Endodermal cell (in vitro differentiated cells): ENCODE measurements at regions not wholly inside any gene's neighbourhood (a gene's known extent, or its start where the extent isn't known, plus 50 kb on each side); places are given as distances from the start of the nearest gene placed in this dataset.

Experiments
- DNase-seq: peaks from one replicate; pipeline ENCODE4 v3.0.0-alpha.2; 2017
- H3K27ac ChIP-seq: 2 replicates; pipeline ENCODE4 v1.5.1; 2013; ENCODE audit warnings: mild to moderate bottlenecking, low read depth, low read length, moderate library complexity
- H3K27me3 ChIP-seq: 2 replicates; pipeline ENCODE4 v1.6.1; 2013; ENCODE audit warnings: mild to moderate bottlenecking, low read length, moderate library complexity; ENCODE audit not compliant: insufficient read depth, control insufficient read depth, poor library complexity, severe bottlenecking
- H3K36me3 ChIP-seq: 2 replicates; pipeline ENCODE4 v1.7.0; 2013; ENCODE audit warnings: mild to moderate bottlenecking, low read length, moderate library complexity; ENCODE audit not compliant: control insufficient read depth, insufficient read depth
- H3K4me1 ChIP-seq: one replicate; pipeline ENCODE4 v1.7.0; 2013; ENCODE audit warnings: low read length; ENCODE audit not compliant: control insufficient read depth, insufficient read depth
- H3K4me3 ChIP-seq: 2 replicates; pipeline ENCODE4 v1.5.1; 2013; ENCODE audit warnings: mild to moderate bottlenecking, low read length, moderate library complexity
- H3K9ac ChIP-seq: 2 replicates; pipeline ENCODE4 v1.6.1; 2013; ENCODE audit warnings: mild to moderate bottlenecking, low read length, moderate library complexity; ENCODE audit not compliant: poor library complexity, severe bottlenecking; ENCODE audit errors: extremely low read depth
- H3K9me3 ChIP-seq: 2 replicates; pipeline ENCODE4 v1.6.1; 2013; ENCODE audit warnings: mild to moderate bottlenecking, low read length, moderate library complexity; ENCODE audit not compliant: control insufficient read depth
- H3K27ac Mint-ChIP-seq: 2 replicates; pipeline ENCODE4 v1.8.0; 2020; ENCODE audit warnings: mixed read lengths
- H3K27me3 Mint-ChIP-seq: 2 replicates; pipeline ENCODE4 v1.8.0; 2021; ENCODE audit warnings: mild to moderate bottlenecking, mixed read lengths; ENCODE audit not compliant: insufficient read depth
- H3K36me3 Mint-ChIP-seq: 2 replicates; pipeline ENCODE4 v1.8.0; 2020; ENCODE audit warnings: low read depth, mixed read lengths
- H3K4me1 Mint-ChIP-seq: 2 replicates; pipeline ENCODE4 v1.8.0; 2020; ENCODE audit warnings: mixed read lengths
- H3K4me3 Mint-ChIP-seq: 2 replicates; pipeline ENCODE4 v1.8.0; 2020; ENCODE audit warnings: mild to moderate bottlenecking, moderate library complexity, mixed read lengths
- H3K9me3 Mint-ChIP-seq: 2 replicates; pipeline ENCODE4 v1.8.0; 2020; ENCODE audit warnings: mild to moderate bottlenecking, mixed read lengths
- WGBS, 2 experiments: methylation state at CpG; one replicate each; pipeline versions ENCODE4 v1.1.5 to v1.1.7; 2013; ENCODE audit warnings: missing lambda C conversion rate in 2 of 2, mixed read lengths in 1 of 2; ENCODE audit not compliant: insufficient coverage in 1 of 2, insufficient read length in 1 of 2; 5-methylcytosine and 5-hydroxymethylcytosine counted together
- TF ChIP-seq, protein P1 (sequence below): fragments of 200-600 bp; sonication (generic); conservative IDR thresholded peaks from 2 replicates; pipeline ENCODE4 v1.5.0; 2021; ENCODE audit warnings: antibody characterized with exemption, mild to moderate bottlenecking

- H3K4me1 ChIP-seq, result no peaks in the 10 kb centered on the region
- Mint-ChIP-seq H3K27me3 (no peaks in the 10 kb centered on the region), H3K27ac (no peak overlapping the region), H3K36me3 (no peaks in the 10 kb centered on the region), H3K4me3 (no peak overlapping the region), H3K4me1 (peaks cover 7% of the 10 kb centered on the region), H3K9me3 (peaks cover 45% of the 10 kb centered on the region)
- H3K27ac ChIP-seq, result no peak overlapping the region
- whole genome bisulfite sequencing, 2 experiments, result 88 to 91% methylated on average over 3 to 6 of the region's 6 CpGs
- no peaks in the 10 kb centered on the region for H3K27me3 ChIP-seq
- no peak overlapping the region for H3K9ac ChIP-seq
- H3K9me3 ChIP-seq, result no peaks in the 10 kb centered on the region
- H3K4me3 ChIP-seq, result no peak overlapping the region
- TF ChIP-seq, protein P1, sequence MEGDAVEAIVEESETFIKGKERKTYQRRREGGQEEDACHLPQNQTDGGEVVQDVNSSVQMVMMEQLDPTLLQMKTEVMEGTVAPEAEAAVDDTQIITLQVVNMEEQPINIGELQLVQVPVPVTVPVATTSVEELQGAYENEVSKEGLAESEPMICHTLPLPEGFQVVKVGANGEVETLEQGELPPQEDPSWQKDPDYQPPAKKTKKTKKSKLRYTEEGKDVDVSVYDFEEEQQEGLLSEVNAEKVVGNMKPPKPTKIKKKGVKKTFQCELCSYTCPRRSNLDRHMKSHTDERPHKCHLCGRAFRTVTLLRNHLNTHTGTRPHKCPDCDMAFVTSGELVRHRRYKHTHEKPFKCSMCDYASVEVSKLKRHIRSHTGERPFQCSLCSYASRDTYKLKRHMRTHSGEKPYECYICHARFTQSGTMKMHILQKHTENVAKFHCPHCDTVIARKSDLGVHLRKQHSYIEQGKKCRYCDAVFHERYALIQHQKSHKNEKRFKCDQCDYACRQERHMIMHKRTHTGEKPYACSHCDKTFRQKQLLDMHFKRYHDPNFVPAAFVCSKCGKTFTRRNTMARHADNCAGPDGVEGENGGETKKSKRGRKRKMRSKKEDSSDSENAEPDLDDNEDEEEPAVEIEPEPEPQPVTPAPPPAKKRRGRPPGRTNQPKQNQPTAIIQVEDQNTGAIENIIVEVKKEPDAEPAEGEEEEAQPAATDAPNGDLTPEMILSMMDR, result no peak
- DNase-seq, result no peak
- no peaks in the 10 kb centered on the region for H3K36me3 ChIP-seq
Observed at GRCh38 chrX:19177721-19178120, 55.5 kb upstream of the ADGRG2 start.

DNA sequence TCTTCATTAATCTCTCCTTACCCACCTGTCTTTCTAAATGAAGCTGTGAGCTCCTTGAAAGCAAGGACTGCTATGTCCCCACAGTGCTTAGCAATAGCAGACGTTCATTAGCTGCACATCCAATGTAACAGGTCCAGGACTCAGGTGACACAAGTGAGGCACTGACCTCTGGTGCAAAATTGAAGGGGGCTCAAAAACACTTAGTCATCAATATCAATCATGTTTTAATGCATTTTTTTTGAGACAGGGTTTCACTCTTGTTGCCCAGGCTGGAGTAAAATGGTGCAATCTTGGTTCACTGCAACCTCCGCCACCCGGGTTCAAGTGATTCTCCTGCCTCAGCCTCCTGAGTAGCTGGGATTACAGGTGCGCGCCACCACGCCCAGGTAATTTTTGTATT lies 56.1 kb upstream of the ADGRG2 start:
- peaks cover 7% of the 10 kb centered on the region for H3K4me1 Mint-ChIP-seq
- Histone ChIP-seq H3K4me3 (no peak overlapping the region), H3K27ac (no peak overlapping the region), H3K27me3 (no peaks in the 10 kb centered on the region), H3K4me1 (no peaks in the 10 kb centered on the region), H3K36me3 (no peaks in the 10 kb centered on the region), H3K9ac (no peak overlapping the region), H3K9me3 (no peaks in the 10 kb centered on the region)
- H3K9me3 Mint-ChIP-seq, result peaks cover 50% of the 10 kb centered on the region
- 95% methylated on average over 6 of the region's 6 CpGs; no CpG with 5 or more reads in 1 of the 2 experiments for WGBS, 2 experiments
- DNase-seq, result no peak
- TF ChIP-seq, protein P1, result no peak
- no peaks in the 10 kb centered on the region for H3K36me3 Mint-ChIP-seq
- H3K4me3 Mint-ChIP-seq, result no peak overlapping the region
- no peaks in the 10 kb centered on the region for H3K27me3 Mint-ChIP-seq
- H3K27ac Mint-ChIP-seq, result no peak overlapping the region

- no peaks in the 10 kb centered on the region for H3K9me3 ChIP-seq
- Mint-ChIP-seq H3K27me3 (no peaks in the 10 kb centered on the region), H3K4me1 (peaks cover 7% of the 10 kb centered on the region), H3K9me3 (peaks cover 55% of the 10 kb centered on the region), H3K27ac (no peak overlapping the region), H3K36me3 (no peaks in the 10 kb centered on the region), H3K4me3 (no peak overlapping the region)
- H3K27ac ChIP-seq, result no peak overlapping the region
- TF ChIP-seq, protein P1, result no peak
- 90 to 91% methylated on average over 2 to 3 of the region's 5 CpGs for WGBS, 2 experiments
- H3K36me3 ChIP-seq, result no peaks in the 10 kb centered on the region
- no peak for DNase-seq
- no peaks in the 10 kb centered on the region for H3K27me3 ChIP-seq
- H3K4me1 ChIP-seq, result no peaks in the 10 kb centered on the region
- H3K4me3 ChIP-seq, result no peak overlapping the region
- no peak overlapping the region for H3K9ac ChIP-seq
Observed at GRCh38 chrX:19179389-19179788, 57.1 kb upstream of the ADGRG2 start.
